NCI-H460 (cell line): ENCODE measurements at regions not wholly inside any gene's neighbourhood (a gene's known extent, or its start where the extent isn't known, plus 50 kb on each side); places are given as distances from the start of the nearest gene placed in this dataset.

Experiments
- DNase-seq: peaks from one replicate; pipeline ENCODE4 v3.0.0-alpha.2; 2016; ENCODE audit warnings: low read depth; ENCODE audit errors: extremely low read depth

GRCh38 chr3:64290864-64291263, 65.6 kb upstream of the PRICKLE2 start:
- no peak for DNase-seq

GRCh38 chr3:64290161-64290560, 64.9 kb upstream of the PRICKLE2 start:
- no peak for DNase-seq

DNA sequence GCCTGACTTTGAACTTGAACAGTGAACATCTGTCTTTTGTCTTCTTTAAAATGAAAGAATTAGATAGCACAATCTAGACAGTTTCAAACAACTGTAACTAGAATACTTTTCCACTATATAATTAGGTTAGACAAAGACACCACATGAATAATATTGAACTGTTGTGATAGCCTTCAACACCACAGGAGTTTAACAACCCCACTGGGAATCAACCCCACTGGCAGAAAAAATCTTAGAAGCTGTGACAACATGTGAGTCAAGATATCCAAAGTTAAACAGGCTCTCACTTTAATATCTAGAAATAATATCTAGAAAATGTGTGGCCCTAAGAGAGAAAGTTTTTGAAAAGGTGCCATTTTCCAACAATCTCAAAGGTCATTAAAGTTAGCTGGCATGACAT, 64.4 kb upstream of the PRICKLE2 start:
- DNase-seq: no peak

DNA sequence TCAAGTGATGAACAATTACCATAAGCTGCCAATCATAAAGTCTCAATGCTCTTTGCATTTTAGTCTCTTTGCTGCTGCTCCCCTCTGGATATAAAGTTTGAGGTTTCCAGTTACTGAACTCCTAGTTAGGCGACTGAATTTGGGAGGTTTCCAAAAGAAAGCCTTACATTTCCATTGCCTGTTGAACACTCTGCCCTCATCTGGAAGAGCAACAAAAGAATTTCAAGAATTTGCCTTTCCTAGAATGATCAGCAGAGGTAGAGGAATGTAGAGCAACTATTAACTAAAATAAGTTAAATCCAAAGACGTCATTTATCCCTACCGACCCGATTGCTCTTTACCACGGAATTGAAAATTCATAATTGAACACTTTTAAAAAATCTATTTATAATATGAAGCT, 53.4 kb upstream of the PRICKLE2 start:
- DNase-seq: no peak

GRCh38 chr3:64276131-64276530, 50.9 kb upstream of the PRICKLE2 start:
- DNase-seq: no peak
